ENCODE measurements at regions not wholly inside any gene's neighbourhood (a gene's known extent, or its start where the extent isn't known, plus 50 kb on each side); places are given as distances from the start of the nearest gene placed in this dataset.

GRCh38 chr5:118552731-118553360 lies 435.5 kb downstream of the DTWD2 start:
- TF ChIP-seq NR1H2 (CRISPR knock-in tag; IDR thresholded peaks at IDR 0.05), result no peak
- no peak for TF ChIP-seq CTCF (IDR thresholded peaks at IDR 0.05)
- TF ChIP-seq JUN (CRISPR knock-in tag; IDR thresholded peaks at IDR 0.05), result no peak
- TF ChIP-seq ARID4B (CRISPR knock-in tag; IDR thresholded peaks at IDR 0.05; ENCODE audit: borderline replicate concordance), result no peak
- no peak for TF ChIP-seq ZNF232 (CRISPR knock-in tag; IDR thresholded peaks at IDR 0.05)
- no peak for TF ChIP-seq GABPB1 (CRISPR knock-in tag; IDR thresholded peaks at IDR 0.05)
- TF ChIP-seq MLX (CRISPR knock-in tag; IDR thresholded peaks at IDR 0.05), result no peak
- TF ChIP-seq E2F4 (CRISPR knock-in tag; IDR thresholded peaks at IDR 0.05; ENCODE audit: borderline replicate concordance, low read depth), result no peak
- TF ChIP-seq IRF2 (CRISPR knock-in tag; IDR thresholded peaks at IDR 0.05; ENCODE audit: borderline replicate concordance, low read depth), result no peak
